GM12872 (cell line): ENCODE measurements at regions not wholly inside any gene's neighbourhood (a gene's known extent, or its start where the extent isn't known, plus 50 kb on each side); places are given as distances from the start of the nearest gene placed in this dataset.

Experiments
- CTCF ChIP-seq: IDR thresholded peaks from 3 replicates; pipeline ENCODE4 v1.5.1; 2011; ENCODE audit warnings: low read depth, mild to moderate bottlenecking, low read length, moderate library complexity; ENCODE audit not compliant: insufficient read depth

- TF ChIP-seq CTCF: no peak
Measured at GRCh38 chr20:11020712-11021111, 346.9 kb upstream of the JAG1 start.

GRCh38 chr20:11027224-11027623 lies 353.4 kb upstream of the JAG1 start:
- TF ChIP-seq CTCF: no peak

- TF ChIP-seq CTCF: no peak
Measured at GRCh38 chr20:11030351-11030750, 356.6 kb upstream of the JAG1 start.

- no peak for TF ChIP-seq CTCF
Measured at GRCh38 chr20:11031300-11031699, 357.5 kb upstream of the JAG1 start.

- no peak for TF ChIP-seq CTCF
Measured at GRCh38 chr20:11032611-11033010, 358.8 kb upstream of the JAG1 start.

- no peak for TF ChIP-seq CTCF
Measured at GRCh38 chr20:11034025-11034424, 360.2 kb upstream of the JAG1 start.

GRCh38 chr20:11035211-11035610 lies 361.4 kb upstream of the JAG1 start:
- TF ChIP-seq CTCF: no peak

GRCh38 chr20:11041396-11041795 lies 367.6 kb upstream of the JAG1 start:
- no peak for TF ChIP-seq CTCF
